ENCODE measurements at regions not wholly inside any gene's neighbourhood (a gene's known extent, or its start where the extent isn't known, plus 50 kb on each side); places are given as distances from the start of the nearest gene placed in this dataset.

- no peak overlapping the region for H3K4ac ChIP-seq (ENCODE audit: low read depth, low read length)
- H3K4me1 ChIP-seq (ENCODE audit: insufficient read depth, low read length) = no peaks in the 10 kb centered on the region
- H2AFZ ChIP-seq (ENCODE audit: low read length) = no peak overlapping the region
- H2BK12ac ChIP-seq (ENCODE audit: insufficient read length, low read depth, low read length) = no peak overlapping the region
- H3K18ac ChIP-seq (ENCODE audit: insufficient read length, low read depth, low read length) = no peak overlapping the region
- Mint-ChIP-seq H3K4me3 (no peak overlapping the region), H3K36me3 (ENCODE audit: insufficient read depth in 1 of 3, low read depth in 3 of 3) (no peaks in the 10 kb centered on the region), H3K27ac (peak overlapping the region in 2 of 3 experiments; percentile 57 to 67; a peak in 2 of 7 replicates), H3K9me3 (no peaks in the 10 kb centered on the region), H3K4me1 (peaks cover 4 to 8% of the 10 kb centered on the region in 2 experiments), H3K27me3 (ENCODE audit: low read depth) (peaks cover 2% of the 10 kb centered on the region)
- H3T11ph ChIP-seq (ENCODE audit: low read length) = no peak overlapping the region
- H3K9me3 ChIP-seq (ENCODE audit: control insufficient read depth, low read depth, low read length) = no peaks in the 10 kb centered on the region
- no peak overlapping the region for H2BK120ac ChIP-seq (ENCODE audit: low read depth, low read length, poor library complexity, severe bottlenecking)
- H3K79me1 ChIP-seq (ENCODE audit: insufficient read depth, low read depth, low read length, poor library complexity, severe bottlenecking) = no peaks in the 10 kb centered on the region
- H3K14ac ChIP-seq (ENCODE audit: insufficient read depth, low read length) = no peak overlapping the region
- no peak overlapping the region for H2BK5ac ChIP-seq (ENCODE audit: insufficient read length, low read length)
- no peak overlapping the region for H2AK5ac ChIP-seq (ENCODE audit: insufficient read length, low read length)
- H4K20me1 ChIP-seq (ENCODE audit: control insufficient read depth, insufficient read depth, insufficient read length) = no peaks in the 10 kb centered on the region
- H4K8ac ChIP-seq (replicated peaks; ENCODE audit: insufficient read length, low read depth, low read length) = no peak overlapping the region
- H3K23ac ChIP-seq (ENCODE audit: insufficient read length, low read depth, low read length) = no peak overlapping the region
- no peak overlapping the region for H3K56ac ChIP-seq (ENCODE audit: insufficient read length, low read depth, low read length)
- no peak overlapping the region for H3K9ac ChIP-seq (ENCODE audit: extremely low read depth, insufficient read length, low read length)
- peak; percentile 39; the same call in 1 of the 3 replicates for TF ChIP-seq CTCF (conservative IDR thresholded peaks at IDR 0.05)
- no peaks in the 10 kb centered on the region for H3K23me2 ChIP-seq (ENCODE audit: insufficient read length, low read depth, low read length, poor library complexity, severe bottlenecking)
- H4K5ac ChIP-seq (ENCODE audit: insufficient read length, low read depth, low read length) = no peak overlapping the region
- no peak overlapping the region for H3K27ac ChIP-seq (ENCODE audit: insufficient read length, low read depth, low read length)
- no peaks in the 10 kb centered on the region for H3K27me3 ChIP-seq (ENCODE audit: insufficient read depth, low read length)
- no peak for DNase-seq
- H2BK15ac ChIP-seq (ENCODE audit: low read depth, low read length) = no peak overlapping the region
- no peak overlapping the region for H2BK20ac ChIP-seq (ENCODE audit: low read depth, low read length, poor library complexity, severe bottlenecking)
- WGBS (ENCODE audit: extremely low coverage, insufficient read length, low lambda C conversion rate) = no CpG with 5 or more reads among the region's 1 CpG
- H4K91ac ChIP-seq (ENCODE audit: insufficient read length, low read depth, low read length) = no peak overlapping the region
- no peak overlapping the region for H3K4me2 ChIP-seq (ENCODE audit: insufficient read depth, insufficient read length, low read length)
- no peaks in the 10 kb centered on the region for H3K79me2 ChIP-seq (ENCODE audit: insufficient read depth, low read length)
Observed at GRCh38 chr13:71017607-71018006, 849.4 kb downstream of the DACH1 start.
